Peyer's patch (tissue), 4 donors: ENCODE measurements at regions not wholly inside any gene's neighbourhood (a gene's known extent, or its start where the extent isn't known, plus 50 kb on each side); places are given as distances from the start of the nearest gene placed in this dataset.

ENCODE experiments used
- DNase-seq, 3 donors: peaks; one replicate each; pipeline ENCODE4 v3.0.0-alpha.2; 2017 to 2019
- H3K27ac ChIP-seq, 4 donors: fragments of 200-600 bp; sonication (generic); one replicate each; pipeline ENCODE4 v1.5.1; 2016 to 2019
- H3K27me3 ChIP-seq, 2 donors: fragments of 200-600 bp; sonication (generic); one replicate each; pipeline ENCODE4 v1.5.1; 2019
- H3K36me3 ChIP-seq, 3 donors: fragments of 200-600 bp; sonication (generic); one replicate each; pipeline ENCODE4 v1.5.1; 2016 to 2019
- H3K4me1 ChIP-seq, 4 donors: fragments of 200-600 bp; sonication (generic); one replicate each; pipeline ENCODE4 v1.5.1; 2016 to 2019
- H3K4me3 ChIP-seq, 4 donors: fragments of 200-600 bp; sonication (generic); 1 replicate in 3 of 4; 2 replicates in 1 of 4; pipeline ENCODE4 v1.5.1; 2016 to 2019; ENCODE audit warnings: mild to moderate bottlenecking in 1 of 4
- H3K9me3 ChIP-seq, 4 donors: fragments of 200-600 bp; sonication (generic); one replicate each; pipeline ENCODE4 v1.5.1; 2016 to 2019; ENCODE audit warnings: mild to moderate bottlenecking in 1 of 4
- POLR2A ChIP-seq, 2 donors: fragments of 450-650 bp; IDR thresholded peaks; one replicate each; pipeline ENCODE4 v1.5.1; 2017; ENCODE audit warnings: antibody characterized with exemption in 2 of 2, mild to moderate bottlenecking in 2 of 2, moderate library complexity in 2 of 2
- TF ChIP-seq, protein P1 (sequence below), 6 experiments: fragments of 450-650 bp in 4 of 6; fragments of 200-600 bp in 2 of 6; sonication (generic) in 1 of 6; IDR thresholded peaks; one replicate each; pipeline ENCODE4 v1.5.1; 2017 to 2019; ENCODE audit warnings: antibody characterized with exemption in 6 of 6, mild to moderate bottlenecking in 3 of 6, moderate library complexity in 1 of 6

DNA sequence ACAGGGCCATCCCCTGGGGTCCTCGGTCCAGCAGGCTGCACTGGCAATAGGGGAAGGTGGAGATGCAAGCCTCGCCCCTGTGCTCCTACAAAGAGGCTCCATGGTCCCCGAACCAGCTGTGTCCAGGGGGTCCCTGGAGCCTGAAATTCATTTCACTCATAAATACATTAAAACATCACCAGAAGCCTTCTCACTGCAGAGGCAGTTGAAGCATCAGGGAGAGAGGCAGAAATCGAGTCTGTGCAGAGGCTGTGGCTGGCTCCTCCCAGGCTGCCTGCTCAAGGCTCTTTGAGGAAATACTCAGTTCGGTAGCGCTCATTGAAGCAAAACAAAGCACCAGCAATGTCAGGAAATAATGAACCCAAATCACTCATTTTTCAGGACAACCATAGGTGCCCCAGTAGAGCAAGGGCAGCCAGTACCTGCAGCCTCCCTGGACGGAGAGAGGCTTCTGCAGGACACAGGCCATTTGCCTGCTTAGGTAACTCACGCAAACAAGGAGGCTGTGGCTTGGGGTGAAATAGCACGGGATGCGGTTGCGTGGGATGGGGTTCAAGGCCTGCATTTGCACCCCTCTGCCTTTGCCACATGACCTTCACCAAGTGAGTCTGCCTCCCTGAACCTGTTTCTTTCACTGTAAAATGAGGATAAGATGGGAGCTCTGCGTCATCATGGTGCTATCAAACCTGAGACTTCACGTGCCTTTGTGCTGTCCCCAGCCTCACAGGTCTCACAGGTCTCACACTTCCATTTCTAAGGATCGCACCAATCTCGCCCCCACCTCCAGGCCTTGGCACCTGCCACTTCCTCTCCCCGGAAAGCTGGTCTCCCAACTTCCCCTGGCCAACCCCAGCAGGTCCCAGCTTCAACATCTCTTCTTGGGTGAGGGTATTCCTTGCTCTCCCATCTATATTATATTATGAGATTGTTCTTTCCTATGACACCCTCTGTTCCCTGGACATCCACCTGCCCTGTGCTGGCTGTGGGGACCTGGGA lies 84.3 kb upstream of the SHISAL1 start:
- Histone ChIP-seq H3K9me3 (no peaks in the 10 kb centered on the region), H3K4me1 (no peaks in the 10 kb centered on the region), H3K27ac (no peak overlapping the region), H3K4me3 (no peak overlapping the region), H3K27me3 (no peaks in the 10 kb centered on the region), H3K36me3 (no peaks in the 10 kb centered on the region)
- peak; percentile 2 to 36 (median 25) for DNase-seq
- TF ChIP-seq POLR2A (IDR thresholded peaks at IDR 0.05), result no peak

DNA sequence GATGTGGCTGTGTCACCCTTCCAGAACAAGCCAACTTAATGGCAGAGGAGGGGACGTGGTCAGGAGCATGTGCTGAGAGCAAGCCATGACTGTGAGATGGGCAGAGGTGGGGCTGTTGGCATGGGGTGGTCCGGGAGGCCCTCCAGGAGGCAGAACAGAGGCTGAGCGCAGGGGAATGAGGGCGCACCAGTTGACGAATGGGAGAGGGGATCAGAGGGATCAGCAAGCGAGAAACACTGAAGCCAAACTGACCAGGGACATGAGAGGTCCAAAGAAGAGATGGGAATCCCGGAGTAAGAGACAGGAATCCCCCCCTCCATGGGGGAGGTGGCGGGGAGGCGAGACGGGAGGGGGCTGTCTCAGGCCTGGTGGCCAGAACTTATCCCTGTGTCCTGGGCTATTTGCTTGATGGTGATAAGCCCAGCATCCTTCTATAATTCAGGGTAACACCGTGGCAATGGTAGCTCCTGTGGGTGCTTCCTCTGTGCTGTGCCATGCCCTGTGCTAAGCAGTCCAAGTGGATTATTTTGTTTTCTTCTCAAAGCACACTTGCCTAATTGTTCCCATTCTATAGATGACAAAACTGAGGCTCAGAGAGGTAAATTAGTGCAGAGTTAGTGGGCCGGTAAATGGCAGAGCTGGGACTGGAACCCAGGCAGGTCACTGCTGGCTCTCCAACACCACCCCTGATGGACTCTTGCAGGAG lies 83.4 kb upstream of the SHISAL1 start:
- H3K9me3 ChIP-seq, result no peaks in the 10 kb centered on the region
- H3K4me1 ChIP-seq, result no peaks in the 10 kb centered on the region
- no peak overlapping the region for H3K4me3 ChIP-seq
- peak in 2 of 3 donors; percentile 9 to 14 for DNase-seq
- no peak for TF ChIP-seq POLR2A (IDR thresholded peaks at IDR 0.05)
- TF ChIP-seq, protein P1, sequence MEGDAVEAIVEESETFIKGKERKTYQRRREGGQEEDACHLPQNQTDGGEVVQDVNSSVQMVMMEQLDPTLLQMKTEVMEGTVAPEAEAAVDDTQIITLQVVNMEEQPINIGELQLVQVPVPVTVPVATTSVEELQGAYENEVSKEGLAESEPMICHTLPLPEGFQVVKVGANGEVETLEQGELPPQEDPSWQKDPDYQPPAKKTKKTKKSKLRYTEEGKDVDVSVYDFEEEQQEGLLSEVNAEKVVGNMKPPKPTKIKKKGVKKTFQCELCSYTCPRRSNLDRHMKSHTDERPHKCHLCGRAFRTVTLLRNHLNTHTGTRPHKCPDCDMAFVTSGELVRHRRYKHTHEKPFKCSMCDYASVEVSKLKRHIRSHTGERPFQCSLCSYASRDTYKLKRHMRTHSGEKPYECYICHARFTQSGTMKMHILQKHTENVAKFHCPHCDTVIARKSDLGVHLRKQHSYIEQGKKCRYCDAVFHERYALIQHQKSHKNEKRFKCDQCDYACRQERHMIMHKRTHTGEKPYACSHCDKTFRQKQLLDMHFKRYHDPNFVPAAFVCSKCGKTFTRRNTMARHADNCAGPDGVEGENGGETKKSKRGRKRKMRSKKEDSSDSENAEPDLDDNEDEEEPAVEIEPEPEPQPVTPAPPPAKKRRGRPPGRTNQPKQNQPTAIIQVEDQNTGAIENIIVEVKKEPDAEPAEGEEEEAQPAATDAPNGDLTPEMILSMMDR (IDR thresholded peaks at IDR 0.05), result no peak
- no peak overlapping the region for H3K27ac ChIP-seq
- no peaks in the 10 kb centered on the region for H3K36me3 ChIP-seq
- no peaks in the 10 kb centered on the region for H3K27me3 ChIP-seq

DNA sequence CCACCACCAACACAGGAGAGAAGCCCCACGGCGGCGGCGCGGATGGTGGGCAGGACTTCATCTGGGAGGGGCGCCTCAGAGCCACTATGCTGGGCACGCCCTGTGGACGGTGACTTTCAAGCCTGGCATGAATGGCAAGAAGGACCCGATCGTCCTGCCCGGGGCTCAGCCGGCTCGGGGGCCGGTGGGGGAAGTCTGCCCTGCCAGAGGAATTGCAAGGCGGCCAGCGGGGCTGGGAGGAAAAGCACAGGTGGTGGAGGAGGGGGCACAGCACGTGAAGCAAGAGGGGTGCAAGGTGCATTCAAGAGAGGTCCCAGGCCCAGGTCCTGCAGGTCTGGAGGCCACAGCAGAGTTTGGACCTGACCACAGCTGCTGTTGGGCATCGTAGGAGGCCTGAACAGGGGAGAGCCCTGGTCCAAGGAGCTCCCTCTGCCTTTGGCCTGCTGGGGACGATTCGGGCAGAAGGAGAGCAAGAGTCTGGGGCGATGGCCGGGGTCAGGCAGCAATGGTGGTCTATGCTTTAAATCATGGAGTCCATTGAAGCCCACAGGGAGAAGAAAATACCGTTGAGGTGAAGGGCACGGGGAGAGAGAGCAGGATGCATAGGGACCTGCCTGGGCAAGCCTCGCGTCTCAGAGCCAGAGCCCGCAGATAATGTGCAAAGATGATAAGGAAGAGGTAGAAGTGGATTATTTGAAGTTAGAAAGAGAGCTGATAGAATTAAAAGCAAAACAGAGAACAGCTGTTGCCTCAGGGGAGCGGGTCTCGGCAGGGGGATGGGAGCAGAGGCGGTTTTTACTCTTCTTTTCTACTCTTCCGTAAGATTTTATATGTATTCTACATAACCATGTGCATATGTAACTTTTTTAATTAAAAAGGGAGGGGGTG lies 82.6 kb upstream of the SHISAL1 start:
- no peaks in the 10 kb centered on the region for H3K9me3 ChIP-seq
- no peak overlapping the region for H3K27ac ChIP-seq
- no peaks in the 10 kb centered on the region for H3K36me3 ChIP-seq
- no peak overlapping the region for H3K4me3 ChIP-seq
- no peaks in the 10 kb centered on the region for H3K4me1 ChIP-seq
- no peak for TF ChIP-seq POLR2A (IDR thresholded peaks at IDR 0.05)
- TF ChIP-seq, protein P1 (IDR thresholded peaks at IDR 0.05), result no peak
- DNase-seq, result peak in 2 of 3 donors; percentile 25 to 31
- H3K27me3 ChIP-seq, result no peaks in the 10 kb centered on the region

DNA sequence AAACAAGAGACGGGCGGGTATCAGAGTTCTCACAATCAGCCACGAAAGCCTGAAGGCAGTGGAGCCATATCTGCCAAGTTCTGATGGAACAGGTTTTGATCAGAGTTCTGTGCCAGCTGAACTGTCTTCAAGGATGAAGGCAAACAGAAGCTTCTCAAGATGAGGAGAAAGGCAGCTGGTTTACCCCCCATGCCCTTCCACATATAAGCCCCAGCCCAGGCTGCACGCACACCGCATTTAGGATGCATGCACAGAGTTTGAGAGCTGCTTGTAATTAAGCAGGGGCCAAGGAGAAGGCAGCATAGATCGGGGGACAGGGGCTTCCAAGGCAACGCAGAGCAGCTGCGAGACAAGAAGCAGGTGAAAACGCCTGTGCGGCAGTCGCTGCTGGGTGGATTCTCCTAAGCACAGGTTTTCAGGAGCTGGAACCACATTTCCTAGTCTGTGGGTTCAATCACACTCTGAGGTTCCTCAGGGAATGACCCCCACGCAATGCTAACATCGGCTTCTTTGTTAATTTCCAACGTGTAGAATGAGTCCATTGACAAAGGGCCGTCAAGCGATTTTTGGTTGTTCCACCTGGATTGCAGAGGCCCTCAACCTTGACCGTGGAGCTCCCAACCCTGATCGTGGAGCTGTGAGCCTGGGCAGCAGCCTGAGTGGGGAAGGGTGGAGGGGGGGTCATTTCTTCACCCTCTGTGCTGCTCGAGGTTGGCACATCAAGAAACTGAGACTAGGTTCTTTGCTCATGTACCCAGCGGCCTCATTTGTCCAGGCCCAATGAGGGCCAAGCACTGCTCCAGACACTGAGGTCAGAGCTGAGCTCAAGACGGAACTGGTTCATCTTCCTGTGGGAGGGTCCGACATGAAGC lies 81.7 kb upstream of the SHISAL1 start:
- no peaks in the 10 kb centered on the region for H3K4me1 ChIP-seq
- no peaks in the 10 kb centered on the region for H3K9me3 ChIP-seq
- TF ChIP-seq POLR2A (IDR thresholded peaks at IDR 0.05), result no peak
- TF ChIP-seq, protein P1 (IDR thresholded peaks at IDR 0.05), result no peak
- no peaks in the 10 kb centered on the region for H3K27me3 ChIP-seq
- peak in 2 of 3 donors; percentile 19 to 27 for DNase-seq
- no peaks in the 10 kb centered on the region for H3K36me3 ChIP-seq
- H3K4me3 ChIP-seq, result no peak overlapping the region
- H3K27ac ChIP-seq, result no peak overlapping the region

DNA sequence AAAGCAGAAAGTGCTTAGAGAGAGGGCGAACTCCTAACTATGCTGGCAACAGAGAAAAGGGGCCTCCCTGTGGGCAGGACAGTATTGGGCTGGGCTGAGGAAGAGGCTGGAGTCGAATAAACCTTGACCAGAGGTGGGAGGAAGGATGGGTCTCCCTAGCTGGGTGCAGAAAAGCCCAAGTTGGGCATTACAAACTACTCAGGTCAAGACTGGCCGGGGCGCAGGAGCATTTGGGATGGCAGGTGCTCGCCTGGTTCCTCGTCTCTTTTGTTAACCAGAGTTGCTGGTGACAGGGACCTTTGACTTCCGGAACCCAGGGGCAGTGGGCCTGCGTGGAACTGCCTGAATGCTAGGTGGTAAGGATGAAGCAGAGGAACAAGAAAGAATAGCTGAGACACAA lies 80.3 kb upstream of the SHISAL1 start:
- Histone ChIP-seq H3K4me1 (no peaks in the 10 kb centered on the region), H3K4me3 (no peak overlapping the region), H3K27ac (no peak overlapping the region), H3K9me3 (no peaks in the 10 kb centered on the region), H3K27me3 (no peaks in the 10 kb centered on the region), H3K36me3 (no peaks in the 10 kb centered on the region)
- peak in 2 of 3 donors; percentile 9 to 22 for DNase-seq
- TF ChIP-seq, protein P1 (IDR thresholded peaks at IDR 0.05), result no peak
- no peak for TF ChIP-seq POLR2A (IDR thresholded peaks at IDR 0.05)
